GM12864 (cell line): ENCODE measurements at regions not wholly inside any gene's neighbourhood (a gene's known extent, or its start where the extent isn't known, plus 50 kb on each side); places are given as distances from the start of the nearest gene placed in this dataset.
A peak's percentile ranks its signal among the peaks of the same experiment; 100 is the strongest.

Source experiments
- DNase-seq: peaks from one replicate; pipeline ENCODE4 v3.0.0-alpha.2; 2011; ENCODE audit warnings: low read depth
- H3K4me3 ChIP-seq: 2 replicates; pipeline ENCODE4 v1.5.1; 2011; ENCODE audit warnings: mild to moderate bottlenecking, low read depth, low read length, control low read depth
- TF ChIP-seq, protein P1 (sequence below): IDR thresholded peaks from 2 replicates; pipeline ENCODE4 v1.5.1; 2011; ENCODE audit warnings: low read depth, mild to moderate bottlenecking, moderate library complexity, low read length, control low read depth, inconsistent platforms; ENCODE audit errors: missing control alignments

DNA sequence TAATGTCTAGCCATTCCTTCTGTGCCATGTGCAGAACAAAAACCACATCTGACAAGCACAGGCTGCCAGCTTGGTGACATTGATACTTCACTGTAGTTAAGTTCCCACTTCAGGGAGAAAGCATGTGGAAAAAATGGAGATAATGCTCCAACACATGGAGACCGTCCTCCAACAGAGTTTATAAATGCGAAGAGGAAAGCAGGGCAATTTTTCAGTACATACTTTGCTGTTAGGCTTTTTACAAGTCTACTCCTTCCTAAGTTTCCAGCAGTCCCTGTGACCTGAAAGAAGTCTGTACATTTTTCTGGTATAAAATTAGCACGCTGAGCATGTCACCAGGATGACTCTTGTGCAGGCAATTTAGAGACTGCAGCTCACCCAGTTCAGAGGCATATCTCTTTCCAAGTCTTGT is 766.9 kb upstream of the IGFBP7 start:
- TF ChIP-seq, protein P1, sequence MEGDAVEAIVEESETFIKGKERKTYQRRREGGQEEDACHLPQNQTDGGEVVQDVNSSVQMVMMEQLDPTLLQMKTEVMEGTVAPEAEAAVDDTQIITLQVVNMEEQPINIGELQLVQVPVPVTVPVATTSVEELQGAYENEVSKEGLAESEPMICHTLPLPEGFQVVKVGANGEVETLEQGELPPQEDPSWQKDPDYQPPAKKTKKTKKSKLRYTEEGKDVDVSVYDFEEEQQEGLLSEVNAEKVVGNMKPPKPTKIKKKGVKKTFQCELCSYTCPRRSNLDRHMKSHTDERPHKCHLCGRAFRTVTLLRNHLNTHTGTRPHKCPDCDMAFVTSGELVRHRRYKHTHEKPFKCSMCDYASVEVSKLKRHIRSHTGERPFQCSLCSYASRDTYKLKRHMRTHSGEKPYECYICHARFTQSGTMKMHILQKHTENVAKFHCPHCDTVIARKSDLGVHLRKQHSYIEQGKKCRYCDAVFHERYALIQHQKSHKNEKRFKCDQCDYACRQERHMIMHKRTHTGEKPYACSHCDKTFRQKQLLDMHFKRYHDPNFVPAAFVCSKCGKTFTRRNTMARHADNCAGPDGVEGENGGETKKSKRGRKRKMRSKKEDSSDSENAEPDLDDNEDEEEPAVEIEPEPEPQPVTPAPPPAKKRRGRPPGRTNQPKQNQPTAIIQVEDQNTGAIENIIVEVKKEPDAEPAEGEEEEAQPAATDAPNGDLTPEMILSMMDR, result no peak
- no peak for DNase-seq
- H3K4me3 ChIP-seq, result no peak overlapping the region

DNA sequence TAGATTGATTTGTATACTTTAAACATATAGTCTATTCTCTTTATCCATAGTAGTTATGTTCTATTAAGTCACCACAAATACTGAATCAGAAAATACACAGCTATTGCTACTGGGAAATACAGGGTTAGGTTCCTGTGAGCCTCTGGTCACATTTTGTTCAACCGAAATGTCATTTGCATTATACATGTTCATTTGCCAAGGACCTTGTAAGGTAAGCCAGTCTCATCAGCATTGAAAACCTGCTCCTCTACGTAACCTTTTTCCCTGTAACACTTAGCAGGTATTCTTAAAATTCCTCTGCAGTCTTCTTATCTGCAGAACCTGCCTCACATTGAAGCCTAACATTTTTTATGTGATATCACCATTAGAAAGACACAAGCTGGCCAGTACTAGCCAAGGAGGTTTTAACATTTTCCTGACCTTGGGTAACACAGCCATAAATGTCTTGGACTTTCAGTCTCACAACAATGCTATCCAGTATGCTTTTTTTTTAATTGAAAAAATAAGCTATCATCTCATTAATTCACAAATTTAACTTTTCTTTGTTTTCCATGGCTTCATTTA is 765.7 kb upstream of the IGFBP7 start:
- H3K4me3 ChIP-seq, result no peak overlapping the region
- DNase-seq, result no peak
- TF ChIP-seq, protein P1, result no peak

DNA sequence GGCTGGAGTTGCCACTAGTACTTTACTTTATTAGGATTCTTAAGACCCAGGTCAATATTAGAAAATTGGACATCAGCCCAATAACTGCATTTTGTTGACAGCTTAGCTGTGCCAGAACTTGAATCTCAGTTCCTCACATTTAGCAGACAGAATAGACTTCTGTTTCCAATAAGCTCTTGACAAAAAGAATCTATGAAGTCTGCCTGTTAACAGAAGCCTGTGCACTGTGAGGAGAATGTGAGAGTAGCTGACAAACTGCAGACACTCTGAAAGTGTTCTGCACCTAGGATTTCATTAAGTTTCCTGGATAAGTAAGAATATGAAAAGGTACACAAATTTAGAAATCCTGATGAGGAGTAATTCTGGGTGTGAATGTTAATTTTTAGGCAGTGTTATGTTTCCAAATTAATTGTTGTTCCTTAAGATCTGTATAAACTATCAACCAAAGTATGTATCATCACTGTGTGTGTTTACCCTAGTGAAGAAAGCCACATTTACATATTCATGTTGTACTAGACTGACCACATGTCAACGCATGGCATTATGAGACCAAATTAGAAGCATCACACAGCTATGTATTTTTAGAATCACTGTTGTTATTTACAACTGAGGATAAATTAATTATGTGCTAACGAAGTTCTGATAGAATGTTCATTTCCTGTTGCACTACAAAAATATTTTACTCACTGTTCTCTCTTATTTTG is 756.4 kb upstream of the IGFBP7 start:
- TF ChIP-seq, protein P1, result no peak
- no peak for DNase-seq

DNA sequence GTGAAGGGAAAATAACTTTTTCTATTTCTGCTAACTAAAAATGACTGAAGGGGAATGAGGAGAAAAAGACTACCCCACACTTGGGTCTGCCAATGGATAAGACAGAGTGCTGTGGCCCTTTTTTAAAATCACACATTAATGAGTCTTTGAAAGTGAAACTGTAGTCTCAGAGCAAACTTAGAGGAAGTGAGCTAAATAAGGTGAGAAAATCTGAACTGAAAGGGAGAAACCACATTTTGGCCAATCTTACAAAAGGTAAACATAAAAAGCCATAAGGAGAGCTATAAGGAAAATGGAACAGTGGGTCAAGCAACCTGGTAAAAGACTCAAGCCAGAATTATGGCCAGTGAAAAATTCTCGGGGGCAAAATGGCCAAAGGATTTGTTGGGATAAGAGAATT is 755.1 kb upstream of the IGFBP7 start:
- TF ChIP-seq, protein P1, result no peak
- peak; percentile 2 for DNase-seq
- H3K4me3 ChIP-seq, result no peak overlapping the region

More for the DNA sequence above, 756.4 kb upstream of the IGFBP7 start:
- H3K4me3 ChIP-seq, result no peak overlapping the region

DNA sequence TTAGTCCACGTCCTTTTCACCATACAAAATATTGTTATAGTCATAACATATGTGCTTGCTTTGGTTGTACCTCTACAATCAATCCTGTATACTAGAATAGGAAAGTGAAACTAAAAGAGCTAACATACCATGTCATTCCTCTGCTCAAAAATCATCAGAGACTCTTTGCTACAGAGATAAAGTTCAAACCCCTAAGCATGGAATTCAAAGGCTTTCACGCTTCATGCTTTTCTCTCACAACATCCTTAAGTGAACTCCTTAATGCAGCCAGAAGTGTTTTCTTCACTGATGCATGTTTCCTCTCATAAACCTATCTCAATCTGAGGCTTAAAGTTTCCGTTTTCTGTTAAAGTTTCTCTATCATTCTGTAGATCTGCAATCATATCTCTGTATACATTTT is 744.6 kb upstream of the IGFBP7 start:
- no peak for DNase-seq
- TF ChIP-seq, protein P1, result no peak
- no peak overlapping the region; the same call in 1 of the 2 replicates for H3K4me3 ChIP-seq

DNA sequence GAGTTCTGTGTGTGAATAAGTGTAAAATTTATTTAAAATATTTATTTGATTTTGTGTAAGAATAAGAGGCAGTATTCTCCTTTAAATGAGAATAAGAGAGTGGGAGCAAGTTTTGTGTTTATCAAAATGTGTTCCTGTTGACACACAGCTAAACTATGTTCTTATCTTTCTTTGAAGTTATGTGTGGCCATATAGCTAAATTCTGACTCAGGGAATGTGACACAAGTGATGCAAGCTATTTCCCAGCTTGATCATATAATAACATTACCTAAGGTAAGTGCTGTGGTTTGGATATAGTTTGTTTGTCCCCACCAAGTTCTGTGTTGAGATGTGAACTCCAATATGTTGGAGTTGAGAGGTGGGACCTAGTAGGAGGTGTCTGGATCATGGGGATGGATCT is 740.0 kb upstream of the IGFBP7 start:
- H3K4me3 ChIP-seq, result no peak overlapping the region
- DNase-seq, result no peak
- TF ChIP-seq, protein P1, result no peak

DNA sequence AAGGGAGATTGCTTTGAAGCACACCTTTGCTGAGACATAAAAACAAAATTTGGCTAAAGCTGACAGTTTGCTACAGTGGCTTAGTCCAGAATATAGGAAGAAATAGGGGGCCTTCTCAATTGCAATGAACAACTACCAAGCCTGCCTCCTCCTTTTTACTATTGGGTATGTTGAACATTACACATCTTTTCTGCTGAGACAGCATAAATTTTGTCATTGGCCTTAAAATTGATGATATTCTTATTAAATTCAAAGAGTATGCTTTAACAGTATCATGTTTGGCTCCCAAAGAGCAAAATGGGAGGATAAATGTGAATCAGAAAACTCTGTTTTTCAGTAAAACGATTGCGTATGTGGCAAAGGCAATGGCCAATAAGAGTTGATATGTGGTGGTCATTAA is 721.9 kb upstream of the IGFBP7 start:
- H3K4me3 ChIP-seq, result no peak overlapping the region
- DNase-seq, result no peak
- TF ChIP-seq, protein P1, result no peak
